Omental fat pad (tissue), 3 donors: ENCODE measurements at regions not wholly inside any gene's neighbourhood (a gene's known extent, or its start where the extent isn't known, plus 50 kb on each side); places are given as distances from the start of the nearest gene placed in this dataset.
"Not testable (repeated sequence)": the region's sequence is repeated elsewhere in the genome, so short reads cannot be mapped to it uniquely, and the experiment has no call there.

Experiments
- ATAC-seq: fragments of 150-250 bp; one replicate; pipeline ENCODE4 v1.9.1; 2016; ENCODE audit warnings: mild to moderate bottlenecking, moderate library complexity; ENCODE audit not compliant: low FRiP score
- DNase-seq: peaks from one replicate; pipeline ENCODE4 v3.0.0-alpha.2; 2019; ENCODE audit warnings: low spot score
- CTCF ChIP-seq, 3 donors: fragments of 450-650 bp; IDR thresholded peaks; one replicate each; pipeline ENCODE4 v1.5.1; 2016 to 2017; ENCODE audit warnings: antibody characterized with exemption in 3 of 3, mild to moderate bottlenecking in 3 of 3, moderate library complexity in 2 of 3

- ATAC-seq = no peak
- TF ChIP-seq CTCF (IDR thresholded peaks at IDR 0.05) = no peak
Measured at GRCh38 chr7:35871856-35872255, 71.0 kb downstream of the SEPTIN7 start.

GRCh38 chr7:35874886-35875285, 74.0 kb downstream of the SEPTIN7 start:
- DNase-seq = no peak

More at GRCh38 chr7:35871856-35872255, 71.0 kb downstream of the SEPTIN7 start:
- DNase-seq = no peak

GRCh38 chr7:35875292-35875691, 74.4 kb downstream of the SEPTIN7 start:
- ATAC-seq = no peak
- DNase-seq = no peak
- no peak for TF ChIP-seq CTCF (IDR thresholded peaks at IDR 0.05)

More at GRCh38 chr7:35874886-35875285, 74.0 kb downstream of the SEPTIN7 start:
- ATAC-seq = no peak
- TF ChIP-seq CTCF (IDR thresholded peaks at IDR 0.05) = no peak

- no peak for TF ChIP-seq CTCF (IDR thresholded peaks at IDR 0.05)
- no peak for ATAC-seq
Measured at GRCh38 chr7:35878351-35878750, 77.5 kb downstream of the SEPTIN7 start.

GRCh38 chr7:35887430-35887829, 86.6 kb downstream of the SEPTIN7 start:
- DNase-seq, ATAC-seq: not testable (repeated sequence)

More at GRCh38 chr7:35878351-35878750, 77.5 kb downstream of the SEPTIN7 start:
- DNase-seq = no peak

GRCh38 chr7:35889001-35889400, 88.1 kb downstream of the SEPTIN7 start:
- DNase-seq (no peak), ATAC-seq (no peak)
- no peak for TF ChIP-seq CTCF (IDR thresholded peaks at IDR 0.05)

- no peak for TF ChIP-seq CTCF (IDR thresholded peaks at IDR 0.05)
- no peak for DNase-seq
- no peak for ATAC-seq
Measured at GRCh38 chr7:35889870-35890269, 89.0 kb downstream of the SEPTIN7 start.
